Fibroblast of the conjunctiva (primary cell): ENCODE measurements at regions not wholly inside any gene's neighbourhood (a gene's known extent, or its start where the extent isn't known, plus 50 kb on each side); places are given as distances from the start of the nearest gene placed in this dataset.
"Not testable (repeated sequence)": the region's sequence is repeated elsewhere in the genome, so short reads cannot be mapped to it uniquely, and the experiment has no call there.

ENCODE experiments used
- DNase-seq: peaks from one replicate; pipeline ENCODE4 v3.0.0-alpha.2; 2010; ENCODE audit warnings: low read depth

DNA sequence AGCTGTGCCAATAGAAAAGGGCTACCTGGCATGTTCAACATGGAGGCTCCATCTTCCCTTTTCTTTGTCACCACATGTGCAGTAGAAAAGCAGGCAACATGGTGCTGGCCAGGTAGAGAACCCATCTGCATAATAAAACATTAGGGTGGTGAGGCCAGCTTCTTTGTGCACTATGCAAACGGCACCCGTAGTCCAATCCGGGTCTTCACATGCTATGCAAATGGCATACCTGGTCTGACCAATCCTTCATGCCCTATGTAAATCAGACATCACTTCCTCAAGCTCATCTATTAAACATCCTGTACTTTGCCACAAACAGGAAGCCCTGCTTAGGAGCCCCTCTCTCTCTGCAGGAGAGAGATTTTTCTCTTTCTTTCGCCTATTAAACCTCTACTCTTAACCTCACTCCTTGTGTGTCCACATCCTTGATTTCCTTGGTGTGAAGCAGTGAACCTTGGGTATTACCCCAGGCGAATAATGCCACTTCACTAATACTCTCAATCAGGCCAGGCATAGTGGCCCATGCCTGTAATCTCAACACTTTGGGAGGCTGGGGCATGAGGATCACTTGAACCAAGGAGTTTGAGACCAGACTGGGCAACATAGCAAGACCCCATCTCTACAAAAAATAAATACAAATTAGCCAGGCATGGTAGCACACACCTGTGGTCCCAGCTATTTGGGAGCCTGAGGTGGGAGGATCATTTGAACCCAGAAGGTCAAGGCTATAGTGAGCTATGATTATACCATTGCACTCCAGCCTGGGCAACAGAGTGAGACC lies 111.3 kb upstream of the MRI1 start:
- DNase-seq, result no peak

- no peak for DNase-seq
Observed at GRCh38 chr19:13646758-13647157, 117.6 kb upstream of the MRI1 start.

GRCh38 chr19:13644645-13645044 lies 119.7 kb upstream of the MRI1 start:
- DNase-seq, result no peak

- DNase-seq, result no peak
Observed at GRCh38 chr19:13640611-13641010, 123.7 kb upstream of the MRI1 start.

DNA sequence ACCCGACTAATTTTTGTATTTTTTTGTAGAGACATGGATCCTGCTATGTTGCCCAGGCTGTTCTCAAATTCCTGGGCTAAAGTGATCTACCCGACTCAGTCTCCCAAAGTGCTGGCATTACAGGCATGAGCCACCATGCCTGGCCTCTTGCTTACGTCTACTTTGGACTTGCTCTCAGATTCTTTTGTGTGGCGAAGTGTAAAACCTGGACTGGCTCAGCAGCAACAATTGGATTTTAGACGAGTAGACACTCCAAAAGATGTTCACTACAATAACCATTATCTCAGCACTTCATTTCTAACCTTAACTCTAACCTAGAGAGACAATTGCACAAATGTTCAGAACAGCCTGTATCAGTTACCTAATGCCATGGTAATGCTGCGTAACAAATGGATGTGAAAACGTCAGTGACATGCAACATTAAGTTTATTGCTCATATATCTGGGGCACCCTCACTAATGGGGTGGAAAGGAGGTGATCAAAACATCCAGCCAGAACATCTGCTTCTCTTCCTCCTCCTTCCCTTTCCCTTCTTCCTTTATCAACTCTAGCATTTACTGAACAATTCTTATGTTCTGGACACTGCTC lies 124.9 kb upstream of the MRI1 start:
- no peak for DNase-seq

GRCh38 chr19:13637664-13638063 lies 126.7 kb upstream of the MRI1 start:
- DNase-seq, result no peak

- DNase-seq, result no peak
Observed at GRCh38 chr19:13634658-13635057, 128.4 kb upstream of the CACNA1A start.

DNA sequence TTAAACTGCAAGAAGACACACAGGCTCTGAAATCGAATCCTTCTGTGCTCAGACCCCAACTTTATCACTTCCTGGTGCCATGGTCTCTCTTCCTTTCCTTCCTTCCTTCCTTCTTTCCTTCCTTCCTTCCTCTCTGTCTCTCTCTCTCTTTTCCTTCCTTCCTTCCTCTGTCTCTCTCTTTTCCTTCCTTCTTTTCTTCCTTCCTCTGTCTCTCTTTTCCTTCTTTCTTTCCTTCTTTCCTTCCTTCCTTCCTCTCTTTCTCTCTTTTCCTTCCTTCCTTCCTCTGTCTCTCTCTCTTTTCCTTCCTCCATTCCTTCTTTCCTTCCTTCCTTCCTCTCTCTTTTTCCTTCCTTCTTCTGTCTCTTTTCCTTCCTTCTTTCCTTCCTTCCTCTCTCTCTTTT lies 127.2 kb upstream of the CACNA1A start:
- DNase-seq, result no peak

GRCh38 chr19:13633109-13633508 lies 126.8 kb upstream of the CACNA1A start:
- peak; percentile 78 for DNase-seq

DNA sequence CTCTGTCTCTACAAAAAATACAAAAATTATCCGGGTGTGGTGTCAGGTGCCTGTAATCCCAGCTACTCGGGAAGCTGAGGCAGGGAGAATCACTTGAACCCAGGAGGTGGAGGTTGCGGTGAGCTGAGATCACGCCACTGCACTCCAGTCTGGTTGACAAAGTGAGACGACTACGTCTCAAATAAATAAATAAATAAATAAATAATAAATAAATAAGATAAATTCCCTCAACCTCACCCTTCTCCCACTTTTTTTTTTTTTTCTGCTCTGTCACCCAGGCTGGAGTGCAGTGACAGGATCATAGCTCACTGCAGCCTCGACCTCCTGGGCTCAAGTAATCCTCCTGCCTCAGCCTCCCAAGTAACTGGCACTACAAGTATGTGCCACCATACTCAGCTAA lies 125.9 kb upstream of the CACNA1A start:
- DNase-seq, result not testable (repeated sequence)

DNA sequence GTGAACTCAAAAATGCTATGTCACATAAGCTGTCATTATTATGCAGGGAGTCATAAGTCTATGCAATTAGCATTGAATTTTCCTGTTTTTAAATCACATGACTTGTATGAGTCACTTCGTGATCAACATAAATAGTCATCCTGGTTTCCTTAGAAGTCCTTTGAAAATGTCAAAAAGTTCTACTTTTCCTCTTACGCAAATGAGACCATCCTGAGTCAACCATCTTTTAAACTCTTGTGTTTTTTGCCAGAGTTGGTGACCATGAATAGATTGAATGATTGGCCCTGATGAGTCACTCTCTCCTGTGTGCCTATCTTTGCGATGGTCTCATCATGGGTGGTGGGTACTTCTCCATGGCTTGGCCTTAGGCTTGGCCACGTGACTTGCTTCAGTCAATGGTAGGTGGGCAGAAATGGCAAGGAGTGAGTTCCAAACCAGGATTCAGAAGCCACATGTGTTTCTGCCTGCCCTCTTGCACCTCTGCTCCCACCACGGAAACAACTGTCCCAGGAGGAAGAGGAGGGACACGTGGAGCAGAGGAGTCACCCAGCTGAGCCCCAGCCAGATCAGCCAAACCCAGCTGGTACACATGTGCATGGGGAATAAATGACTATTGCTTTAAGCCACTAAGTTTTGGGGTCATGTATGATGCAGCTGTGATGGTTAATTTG lies 123.5 kb upstream of the CACNA1A start:
- DNase-seq, result no peak

GRCh38 chr19:13627531-13627930 lies 121.3 kb upstream of the CACNA1A start:
- no peak for DNase-seq

DNA sequence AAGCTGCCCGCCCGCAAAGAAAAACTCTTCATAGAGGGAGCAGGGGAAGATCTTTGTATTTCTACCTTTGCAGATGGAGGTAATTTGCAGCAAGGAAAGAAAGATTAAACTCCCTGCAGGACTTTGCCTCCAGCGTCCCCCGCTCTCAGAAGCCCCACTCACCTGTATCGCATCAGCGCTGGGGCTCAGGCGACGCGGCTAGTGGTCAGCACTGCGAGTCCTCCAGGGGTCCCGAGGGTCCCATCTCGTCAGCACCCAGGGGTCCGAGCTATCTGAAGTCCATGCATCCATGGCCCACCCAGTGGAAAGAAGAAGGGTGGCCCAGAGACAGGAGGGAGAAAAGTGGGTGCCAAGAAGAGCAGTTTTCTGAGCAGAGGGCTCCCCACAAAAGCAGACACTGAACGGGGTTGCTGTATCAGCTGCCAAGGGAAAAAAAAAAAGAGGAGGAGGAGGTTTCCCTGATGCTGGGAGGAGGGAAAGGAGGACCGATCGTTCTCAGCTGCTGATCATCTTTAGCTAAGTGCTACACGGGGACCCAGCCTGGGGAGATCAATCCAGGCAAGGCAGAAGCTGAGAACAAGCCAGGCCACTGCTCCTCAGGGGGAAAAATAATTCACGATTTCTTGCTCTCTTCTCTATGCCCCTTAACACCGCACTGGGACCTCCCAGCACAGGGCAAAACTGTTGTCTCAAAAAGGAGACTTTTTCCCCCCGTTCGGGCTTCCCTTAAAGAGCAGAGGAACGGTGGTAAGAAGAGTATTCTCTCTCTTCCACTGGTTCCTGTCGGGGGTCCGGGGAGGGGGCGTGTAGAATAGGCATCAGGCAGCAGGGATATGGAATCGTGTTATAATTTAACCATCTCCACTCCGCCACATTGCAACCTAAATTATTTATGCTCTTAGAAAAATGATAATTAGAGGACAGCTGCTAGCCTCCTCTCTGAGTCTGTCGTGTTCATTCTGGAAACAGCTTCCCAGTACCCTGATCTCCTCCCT lies 117.7 kb upstream of the CACNA1A start:
- no peak for DNase-seq

GRCh38 chr19:13622766-13623715 lies 116.8 kb upstream of the CACNA1A start:
- DNase-seq, result no peak

GRCh38 chr19:13621413-13621812 lies 115.1 kb upstream of the CACNA1A start:
- peak; percentile 57 for DNase-seq

DNA sequence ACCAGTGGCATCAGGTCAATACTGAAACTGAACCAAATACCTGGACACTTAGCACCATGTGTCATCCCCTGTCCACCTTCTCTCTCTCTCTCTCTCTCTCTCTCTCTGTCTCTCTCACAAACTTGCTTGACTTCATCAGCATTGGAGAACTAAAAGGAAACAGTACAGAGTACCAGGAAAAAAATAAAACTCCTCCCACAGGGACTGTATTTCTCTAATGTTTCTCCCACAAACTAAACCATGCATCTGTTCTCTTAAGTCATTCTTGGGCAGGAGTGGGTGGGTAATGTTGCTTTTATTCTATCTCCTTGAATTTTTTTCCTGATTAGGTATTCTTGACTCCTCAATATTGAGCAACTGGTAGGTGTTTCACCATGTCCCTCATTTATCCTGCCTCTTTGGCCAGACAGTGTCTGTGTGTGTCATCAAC lies 112.9 kb upstream of the CACNA1A start:
- no peak for DNase-seq

DNA sequence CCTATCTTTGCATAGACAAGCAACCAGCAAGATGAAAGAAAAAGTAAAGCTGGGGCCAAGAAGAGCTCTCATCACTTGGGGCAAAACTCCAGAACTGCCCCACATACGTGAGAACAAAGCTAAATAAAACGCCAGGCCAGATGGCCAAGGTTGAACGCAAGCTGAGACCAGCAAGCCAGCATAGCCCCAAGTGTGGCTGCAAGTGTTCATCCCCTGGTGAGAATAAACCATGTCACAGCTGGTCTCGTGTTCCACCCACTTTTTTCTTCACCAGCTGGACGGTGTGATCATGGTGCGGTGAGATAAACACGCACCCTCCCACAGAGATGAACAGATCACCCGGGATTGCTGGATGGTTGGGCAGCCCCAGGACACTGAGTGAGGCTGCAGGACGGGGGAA lies 109.6 kb upstream of the CACNA1A start:
- DNase-seq, result no peak

DNA sequence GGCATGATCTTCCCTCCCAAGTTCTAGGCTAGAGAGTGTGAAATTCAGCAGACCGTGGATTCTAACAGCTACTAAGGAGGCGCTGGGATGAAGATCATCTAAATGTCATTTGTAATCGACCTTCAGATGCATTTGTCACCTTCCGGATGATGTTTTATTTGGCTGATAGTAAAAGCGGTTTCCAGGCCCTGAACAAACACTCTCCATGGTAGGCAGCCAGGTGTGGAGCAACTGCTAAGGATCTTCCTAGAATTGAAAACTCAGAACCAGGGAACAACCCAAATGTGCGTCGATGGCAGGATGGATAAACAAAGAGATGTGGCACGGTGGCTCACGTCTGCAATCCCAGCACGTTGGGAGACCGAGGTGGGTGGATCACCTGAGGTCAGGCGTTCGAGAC lies 107.2 kb upstream of the CACNA1A start:
- DNase-seq, result no peak

DNA sequence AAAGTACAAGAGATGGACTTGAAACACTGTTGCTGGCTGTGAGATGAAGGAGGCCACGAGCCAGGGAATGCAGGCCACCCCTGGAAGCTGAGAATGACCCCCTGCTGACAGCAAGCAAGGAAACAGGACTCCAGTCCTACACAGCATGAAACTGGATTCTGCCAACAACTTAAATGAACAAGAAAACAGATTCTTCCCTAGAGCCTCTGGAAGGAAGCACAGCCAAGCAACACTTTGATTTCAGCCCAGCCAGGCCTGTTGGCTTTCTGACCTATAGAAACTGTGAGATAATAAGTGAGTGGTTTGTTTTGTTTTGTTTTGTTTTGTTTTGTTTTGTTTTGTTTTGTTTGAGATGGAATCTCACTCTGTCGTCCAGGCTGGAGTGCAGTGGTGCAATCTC lies 105.3 kb upstream of the CACNA1A start:
- no peak for DNase-seq

GRCh38 chr19:13610039-13610691 lies 103.9 kb upstream of the CACNA1A start:
- DNase-seq, result no peak
